Tibial artery (tissue), 4 donors: ENCODE measurements at regions not wholly inside any gene's neighbourhood (a gene's known extent, or its start where the extent isn't known, plus 50 kb on each side); places are given as distances from the start of the nearest gene placed in this dataset.

Source experiments
- DNase-seq, 2 donors: peaks; one replicate each; pipeline ENCODE4 v3.0.0-alpha.2; 2019
- H3K27ac ChIP-seq, 2 donors: fragments of 200-600 bp; sonication (generic) in 1 of 2; 1 replicate in 1 of 2; 2 replicates in 1 of 2; pipeline ENCODE4 v1.5.1; 2018 to 2019; ENCODE audit warnings: mild to moderate bottlenecking in 1 of 2
- H3K27me3 ChIP-seq, 2 donors: fragments of 200-600 bp; sonication (generic) in 1 of 2; one replicate each; pipeline versions ENCODE4 v1.5.1 to v1.6.0; 2016 to 2019
- H3K36me3 ChIP-seq, 3 donors: fragments of 200-600 bp; sonication (generic) in 2 of 3; one replicate each; pipeline ENCODE4 v1.5.1; 2016 to 2019; ENCODE audit warnings: mild to moderate bottlenecking in 2 of 3
- H3K4me1 ChIP-seq, 4 donors: fragments of 200-600 bp; sonication (generic) in 2 of 4; 1 replicate in 3 of 4; 2 replicates in 1 of 4; pipeline ENCODE4 v1.5.1; 2016 to 2019
- H3K4me3 ChIP-seq, 2 donors: fragments of 200-600 bp; sonication (generic) in 1 of 2; 1 replicate in 1 of 2; 2 replicates in 1 of 2; pipeline ENCODE4 v1.5.1; 2018 to 2019; ENCODE audit warnings: mild to moderate bottlenecking in 2 of 2
- H3K9me3 ChIP-seq, 3 donors: fragments of 200-600 bp; sonication (generic) in 1 of 3; one replicate each; pipeline ENCODE4 v1.5.1; 2016 to 2019
- intact Hi-C: fragments of 100-400 bp; cut with DNase I; formaldehyde crosslinking; loops from one replicate; pipeline ENCODE4 v1.15.0; 2023; ENCODE audit warnings: low total_unique reads
- TF ChIP-seq, protein P1 (sequence below), 2 experiments: fragments of 200-600 bp in 1 of 2; fragments of 450-650 bp in 1 of 2; IDR thresholded peaks; one replicate each; pipeline ENCODE4 v1.5.1; 2017 to 2019; ENCODE audit warnings: antibody characterized with exemption in 2 of 2, mild to moderate bottlenecking in 1 of 2, moderate library complexity in 1 of 2

DNA sequence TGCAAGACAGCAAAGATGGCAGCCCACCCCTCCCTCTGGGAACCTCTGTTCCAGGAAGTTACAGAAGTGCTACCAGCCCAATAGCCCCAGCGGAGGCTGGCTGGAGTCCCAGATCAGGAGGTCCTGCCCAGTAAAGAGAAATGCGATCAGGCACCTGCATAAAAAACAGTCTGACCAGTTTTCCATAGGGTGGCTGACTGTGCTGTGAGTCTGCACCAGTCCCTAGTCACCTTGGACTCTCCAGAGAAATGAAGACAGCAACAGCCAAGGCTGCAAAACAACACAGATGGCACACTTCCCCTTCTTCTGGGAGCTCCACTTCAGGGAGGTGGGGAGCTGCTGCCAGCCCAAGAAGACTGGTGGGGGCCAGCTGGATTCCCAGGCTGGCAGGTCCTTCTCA lies 265.5 kb upstream of the PCSK5 start:
- TF ChIP-seq, protein P1, sequence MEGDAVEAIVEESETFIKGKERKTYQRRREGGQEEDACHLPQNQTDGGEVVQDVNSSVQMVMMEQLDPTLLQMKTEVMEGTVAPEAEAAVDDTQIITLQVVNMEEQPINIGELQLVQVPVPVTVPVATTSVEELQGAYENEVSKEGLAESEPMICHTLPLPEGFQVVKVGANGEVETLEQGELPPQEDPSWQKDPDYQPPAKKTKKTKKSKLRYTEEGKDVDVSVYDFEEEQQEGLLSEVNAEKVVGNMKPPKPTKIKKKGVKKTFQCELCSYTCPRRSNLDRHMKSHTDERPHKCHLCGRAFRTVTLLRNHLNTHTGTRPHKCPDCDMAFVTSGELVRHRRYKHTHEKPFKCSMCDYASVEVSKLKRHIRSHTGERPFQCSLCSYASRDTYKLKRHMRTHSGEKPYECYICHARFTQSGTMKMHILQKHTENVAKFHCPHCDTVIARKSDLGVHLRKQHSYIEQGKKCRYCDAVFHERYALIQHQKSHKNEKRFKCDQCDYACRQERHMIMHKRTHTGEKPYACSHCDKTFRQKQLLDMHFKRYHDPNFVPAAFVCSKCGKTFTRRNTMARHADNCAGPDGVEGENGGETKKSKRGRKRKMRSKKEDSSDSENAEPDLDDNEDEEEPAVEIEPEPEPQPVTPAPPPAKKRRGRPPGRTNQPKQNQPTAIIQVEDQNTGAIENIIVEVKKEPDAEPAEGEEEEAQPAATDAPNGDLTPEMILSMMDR (IDR thresholded peaks at IDR 0.05): no peak

DNA sequence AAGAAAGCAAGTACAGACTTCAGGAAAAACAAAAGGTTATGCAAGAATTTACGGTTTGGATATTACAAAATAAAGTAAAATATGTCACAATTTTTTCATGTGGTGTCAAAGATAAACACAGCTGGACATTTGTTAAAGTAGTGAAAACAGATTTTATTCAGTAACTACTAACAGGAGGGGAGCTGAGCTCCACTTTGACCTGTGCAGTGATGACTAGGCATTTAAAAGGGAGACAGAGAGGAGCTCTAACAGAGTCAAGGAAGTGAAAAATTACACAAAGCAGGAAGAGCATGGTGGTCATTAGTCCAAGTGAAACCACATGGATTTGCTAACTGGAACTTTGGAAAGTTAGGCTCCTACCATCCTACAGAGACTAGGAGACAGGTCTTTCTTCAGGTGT lies 263.6 kb upstream of the PCSK5 start:
- Histone ChIP-seq H3K9me3 (no peaks in the 10 kb centered on the region), H3K27me3 (no peaks in the 10 kb centered on the region), H3K4me1 (peaks cover 0 to 9% (median 6%) of the 10 kb centered on the region in 4 donors), H3K36me3 (no peaks in the 10 kb centered on the region), H3K4me3 (no peak overlapping the region), H3K27ac (no peak overlapping the region)
- DNase-seq: no peak
- intact Hi-C loops: no loop called here
- TF ChIP-seq, protein P1 (IDR thresholded peaks at IDR 0.05): no peak

More for the DNA sequence above, 265.5 kb upstream of the PCSK5 start:
- no peaks in the 10 kb centered on the region for H3K9me3 ChIP-seq
- peaks cover 0 to 9% (median 6%) of the 10 kb centered on the region in 4 donors for H3K4me1 ChIP-seq
- H3K36me3 ChIP-seq: no peaks in the 10 kb centered on the region
- no peak overlapping the region for H3K27ac ChIP-seq
- no peak for DNase-seq
- intact Hi-C loops: no loop called here
- no peak overlapping the region for H3K4me3 ChIP-seq
- H3K27me3 ChIP-seq: no peaks in the 10 kb centered on the region

DNA sequence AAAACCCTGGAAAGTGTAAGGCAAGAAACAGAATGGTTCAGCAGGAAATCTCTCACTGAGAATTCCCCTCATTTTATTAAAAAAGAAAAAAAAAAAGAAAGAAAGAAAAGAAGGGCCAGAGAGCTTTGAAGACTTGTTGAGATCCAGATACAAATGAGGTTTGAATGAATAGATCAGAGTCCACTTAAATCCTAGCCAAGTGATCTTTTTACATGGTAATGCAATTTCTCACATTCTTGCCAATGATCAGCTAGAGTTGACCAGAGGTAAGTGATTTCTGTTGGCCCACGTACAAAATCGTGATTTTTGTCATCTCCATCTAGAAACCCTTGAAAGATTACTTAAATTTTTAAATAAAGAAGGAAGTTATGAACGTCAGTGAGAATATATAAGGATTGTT lies 261.5 kb upstream of the PCSK5 start:
- H3K4me1 ChIP-seq: peaks cover 0 to 12% (median 0%) of the 10 kb centered on the region in 4 donors
- intact Hi-C loops: no loop called here
- H3K9me3 ChIP-seq: no peaks in the 10 kb centered on the region
- H3K4me3 ChIP-seq: no peak overlapping the region
- H3K27ac ChIP-seq: no peak overlapping the region
- H3K27me3 ChIP-seq: no peaks in the 10 kb centered on the region
- no peak for DNase-seq
- H3K36me3 ChIP-seq: no peaks in the 10 kb centered on the region
- TF ChIP-seq, protein P1 (IDR thresholded peaks at IDR 0.05): no peak

DNA sequence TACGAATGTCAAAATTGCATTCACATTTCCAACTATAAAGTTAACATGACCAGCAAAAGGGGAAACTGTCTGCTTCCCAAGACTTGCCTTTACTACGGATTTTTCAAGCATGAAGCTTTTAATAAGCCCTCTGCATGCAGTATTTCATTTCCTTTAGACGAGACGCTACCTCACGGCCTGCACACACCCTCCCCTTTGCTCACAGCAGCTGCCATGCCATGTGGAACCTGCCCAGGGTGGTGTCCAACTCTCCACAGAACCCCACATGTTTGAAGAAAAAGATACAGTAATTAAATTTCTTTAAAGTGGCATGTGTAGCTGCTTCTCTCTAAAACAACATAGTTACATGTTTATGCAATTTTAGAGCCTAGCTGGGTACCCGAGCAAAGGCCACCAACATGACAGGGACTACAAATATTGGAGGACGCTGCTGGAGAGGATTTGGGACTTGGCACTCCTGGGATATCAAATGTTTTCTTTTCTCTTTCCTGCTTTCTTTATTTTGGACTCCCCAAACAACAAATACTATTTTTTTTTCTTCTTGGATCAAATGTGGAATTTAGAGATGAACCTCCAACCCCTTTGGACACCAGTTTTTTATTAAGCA lies 256.9 kb upstream of the PCSK5 start:
- peaks cover 0 to 21% (median 7%) of the 10 kb centered on the region in 4 donors for H3K4me1 ChIP-seq
- H3K27me3 ChIP-seq: no peaks in the 10 kb centered on the region
- H3K27ac ChIP-seq: no peak overlapping the region
- intact Hi-C loops: no loop called here
- no peak overlapping the region for H3K4me3 ChIP-seq
- no peaks in the 10 kb centered on the region for H3K9me3 ChIP-seq
- TF ChIP-seq, protein P1 (IDR thresholded peaks at IDR 0.05): no peak
- H3K36me3 ChIP-seq: no peaks in the 10 kb centered on the region
- DNase-seq: no peak

DNA sequence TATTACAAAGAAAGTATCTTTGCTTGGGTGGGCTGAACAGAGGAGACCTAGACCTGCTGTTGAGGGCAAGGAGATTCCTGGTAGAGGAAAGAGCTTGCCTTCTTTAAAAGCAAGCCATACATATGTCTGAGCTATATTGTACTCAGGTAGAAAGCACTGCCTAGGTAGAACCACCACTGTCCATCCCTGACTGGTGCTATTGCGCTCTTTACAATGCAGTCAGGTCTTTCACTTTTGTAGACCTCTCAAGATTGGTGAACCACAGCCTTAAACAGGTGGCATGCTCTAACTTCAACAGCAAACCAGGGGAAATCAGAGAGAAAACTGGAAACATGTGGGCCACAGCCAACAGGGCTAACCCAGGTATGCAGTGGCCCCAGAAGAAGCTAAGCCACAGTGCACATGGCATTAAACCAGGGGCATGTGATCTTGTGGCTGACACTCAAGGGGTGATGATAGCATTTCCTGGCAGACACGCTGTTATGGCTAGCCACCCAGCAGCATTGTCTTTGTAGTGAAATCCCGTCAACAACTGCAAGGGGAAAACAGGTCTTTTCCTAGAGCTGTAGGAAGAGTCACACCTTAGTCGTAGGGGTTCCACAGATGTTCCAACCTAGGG lies 253.9 kb upstream of the PCSK5 start:
- H3K27me3 ChIP-seq: no peaks in the 10 kb centered on the region
- H3K9me3 ChIP-seq: no peaks in the 10 kb centered on the region
- intact Hi-C loops: no loop called here
- no peaks in the 10 kb centered on the region for H3K36me3 ChIP-seq
- H3K4me1 ChIP-seq: peaks cover 0 to 50% (median 20%) of the 10 kb centered on the region in 4 donors
- H3K4me3 ChIP-seq: no peak overlapping the region
- DNase-seq: no peak
- H3K27ac ChIP-seq: no peak overlapping the region
- TF ChIP-seq, protein P1 (IDR thresholded peaks at IDR 0.05): no peak
